ENCODE measurements at regions not wholly inside any gene's neighbourhood (a gene's known extent, or its start where the extent isn't known, plus 50 kb on each side); places are given as distances from the start of the nearest gene placed in this dataset.

DNA sequence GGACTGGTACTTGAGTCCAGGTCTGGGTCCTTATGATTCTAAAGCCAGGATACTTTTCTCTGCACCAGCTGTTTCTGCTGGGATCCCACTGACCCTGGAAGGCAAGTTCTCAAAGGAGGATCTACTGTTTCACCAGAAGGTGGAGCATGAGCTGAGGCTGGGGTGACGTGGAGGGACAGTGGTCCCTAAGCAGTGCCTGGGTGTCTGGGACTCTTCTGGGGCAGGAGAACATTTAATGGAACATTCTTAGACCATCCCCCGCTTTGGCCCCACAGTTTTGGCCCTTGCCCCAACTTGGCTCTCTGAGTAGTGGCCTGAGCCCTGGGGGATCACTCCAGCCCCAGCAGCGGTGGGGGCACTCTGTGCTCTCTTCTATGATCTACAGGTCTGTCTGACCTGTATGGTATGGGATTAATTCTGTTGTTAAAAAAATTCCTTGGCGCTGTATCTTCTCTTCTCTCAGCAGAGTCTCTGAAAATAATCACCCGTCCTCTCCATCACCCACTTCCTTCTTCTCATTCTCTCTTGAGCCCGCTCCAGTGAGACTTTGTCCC is 60.3 kb upstream of the CSF3R start:
- no peak for DNase-seq (ENCODE audit: low read depth)
- no peak overlapping the region for H3K4me3 ChIP-seq (ENCODE audit: low read length)
- TF ChIP-seq, protein P1, sequence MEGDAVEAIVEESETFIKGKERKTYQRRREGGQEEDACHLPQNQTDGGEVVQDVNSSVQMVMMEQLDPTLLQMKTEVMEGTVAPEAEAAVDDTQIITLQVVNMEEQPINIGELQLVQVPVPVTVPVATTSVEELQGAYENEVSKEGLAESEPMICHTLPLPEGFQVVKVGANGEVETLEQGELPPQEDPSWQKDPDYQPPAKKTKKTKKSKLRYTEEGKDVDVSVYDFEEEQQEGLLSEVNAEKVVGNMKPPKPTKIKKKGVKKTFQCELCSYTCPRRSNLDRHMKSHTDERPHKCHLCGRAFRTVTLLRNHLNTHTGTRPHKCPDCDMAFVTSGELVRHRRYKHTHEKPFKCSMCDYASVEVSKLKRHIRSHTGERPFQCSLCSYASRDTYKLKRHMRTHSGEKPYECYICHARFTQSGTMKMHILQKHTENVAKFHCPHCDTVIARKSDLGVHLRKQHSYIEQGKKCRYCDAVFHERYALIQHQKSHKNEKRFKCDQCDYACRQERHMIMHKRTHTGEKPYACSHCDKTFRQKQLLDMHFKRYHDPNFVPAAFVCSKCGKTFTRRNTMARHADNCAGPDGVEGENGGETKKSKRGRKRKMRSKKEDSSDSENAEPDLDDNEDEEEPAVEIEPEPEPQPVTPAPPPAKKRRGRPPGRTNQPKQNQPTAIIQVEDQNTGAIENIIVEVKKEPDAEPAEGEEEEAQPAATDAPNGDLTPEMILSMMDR (conservative IDR thresholded peaks at IDR 0.05; ENCODE audit: low read length): no peak

DNA sequence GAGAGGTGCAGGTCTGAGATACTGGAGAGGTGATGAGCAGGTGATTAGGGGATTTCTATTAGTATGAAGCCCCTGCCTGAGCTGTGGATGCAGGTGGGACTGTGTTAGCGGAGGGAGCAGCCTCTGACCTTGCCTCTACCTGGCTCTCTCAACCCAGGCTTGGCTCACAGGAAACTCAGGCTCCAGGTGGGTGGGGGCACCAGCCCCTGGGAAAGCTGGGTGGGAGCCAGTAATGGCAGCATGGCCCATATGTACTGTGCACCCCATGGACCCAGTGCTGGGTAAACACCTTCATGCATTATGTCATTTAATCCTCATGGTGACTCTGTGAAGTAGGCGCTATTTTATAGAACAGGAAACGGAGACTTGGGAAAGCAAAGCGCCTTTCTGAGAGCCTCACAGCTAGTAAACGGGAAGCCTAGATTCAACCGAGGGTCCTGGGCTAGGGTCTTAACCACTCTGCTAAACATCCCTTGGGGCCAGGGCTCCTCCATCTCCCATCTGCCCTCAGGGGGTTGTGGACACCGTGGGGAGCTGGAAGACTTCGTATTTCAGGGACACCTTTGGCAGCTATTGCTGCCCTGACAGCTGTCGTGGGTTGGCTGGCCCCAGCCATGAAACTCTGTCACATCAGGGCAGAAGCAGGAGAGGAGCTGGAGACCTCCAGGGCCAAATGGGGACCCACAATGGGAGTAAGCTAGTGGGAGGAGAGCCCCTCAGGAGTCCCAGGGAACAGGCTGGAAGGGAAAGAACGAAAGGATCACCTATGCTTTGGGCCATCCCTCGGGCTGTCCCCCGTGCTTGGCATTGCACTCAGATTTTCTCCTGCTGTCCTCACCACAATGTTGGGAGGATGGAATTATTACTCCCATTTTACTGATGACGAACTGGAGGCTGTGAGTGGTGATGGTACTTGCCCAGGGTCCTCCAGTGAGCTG is 59.6 kb upstream of the CSF3R start:
- no peak for DNase-seq (ENCODE audit: low read depth)
- TF ChIP-seq, protein P1 (conservative IDR thresholded peaks at IDR 0.05; ENCODE audit: low read length): no peak
- H3K4me3 ChIP-seq (ENCODE audit: low read length): no peak overlapping the region

DNA sequence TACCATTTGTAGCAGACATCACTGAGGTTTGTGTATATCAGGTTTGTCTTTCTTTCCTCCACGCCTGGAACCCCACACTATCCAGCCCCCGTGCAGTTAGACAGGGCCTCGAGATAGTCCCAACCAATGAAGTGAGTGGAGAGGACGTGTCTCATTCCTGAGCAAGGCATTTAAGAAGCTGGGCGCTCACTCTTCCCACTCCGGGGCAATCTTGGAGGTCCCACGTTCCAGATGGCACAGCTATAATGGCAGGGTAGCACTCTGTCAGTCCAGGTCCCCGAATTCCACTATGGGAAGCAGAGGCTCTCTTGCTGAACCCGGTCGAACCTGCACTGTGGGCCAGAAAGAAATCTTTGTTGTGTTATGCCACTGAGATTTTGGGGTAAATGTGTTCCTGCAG is 57.3 kb upstream of the CSF3R start:
- H3K4me3 ChIP-seq (ENCODE audit: low read length): no peak overlapping the region
- TF ChIP-seq, protein P1 (conservative IDR thresholded peaks at IDR 0.05; ENCODE audit: low read length): no peak
- DNase-seq (ENCODE audit: low read depth): no peak

DNA sequence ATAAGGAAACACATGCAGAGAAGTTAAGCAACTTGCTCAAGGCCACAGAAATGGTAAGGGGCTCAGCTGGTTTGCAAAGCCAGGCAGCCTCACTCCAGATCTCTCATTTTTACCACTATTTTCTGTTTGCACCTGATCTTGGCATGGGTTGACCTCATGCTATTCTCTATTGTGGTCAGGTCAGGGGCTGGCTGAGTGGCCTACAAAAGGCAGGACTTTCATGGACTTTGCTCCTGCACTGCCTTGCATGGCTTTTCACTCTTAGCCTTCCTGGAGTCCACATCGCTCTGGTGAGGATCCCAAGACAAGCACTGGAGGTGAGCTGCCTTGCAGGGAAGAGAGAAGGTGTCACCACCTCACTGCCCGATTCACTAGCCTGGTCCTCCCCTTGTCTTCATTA is 56.8 kb upstream of the CSF3R start:
- TF ChIP-seq, protein P1 (conservative IDR thresholded peaks at IDR 0.05; ENCODE audit: low read length): no peak
- no peak overlapping the region for H3K4me3 ChIP-seq (ENCODE audit: low read length)
- no peak for DNase-seq (ENCODE audit: low read depth)

DNA sequence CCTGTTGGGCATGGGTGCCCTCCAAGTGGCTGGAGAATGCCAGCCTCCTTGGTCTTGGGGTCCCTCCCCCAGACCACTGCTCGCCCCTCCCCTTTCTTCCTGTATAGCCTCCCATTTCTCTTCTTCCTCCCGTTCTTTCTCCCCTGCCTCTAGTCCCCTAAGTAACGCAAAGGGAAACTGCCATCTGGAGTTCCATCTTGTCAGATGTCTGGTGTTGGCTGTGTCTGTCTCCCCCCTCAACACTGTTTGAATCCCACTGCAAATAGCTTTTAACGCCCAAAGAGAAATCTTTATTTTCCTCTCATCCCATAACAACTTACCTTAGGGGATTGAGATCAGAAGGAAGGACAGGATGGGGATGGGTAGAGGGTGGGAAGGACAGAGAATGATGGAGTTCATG is 55.3 kb upstream of the CSF3R start:
- DNase-seq (ENCODE audit: low read depth): no peak
- no peak overlapping the region for H3K4me3 ChIP-seq (ENCODE audit: low read length)
- TF ChIP-seq, protein P1 (conservative IDR thresholded peaks at IDR 0.05; ENCODE audit: low read length): no peak

DNA sequence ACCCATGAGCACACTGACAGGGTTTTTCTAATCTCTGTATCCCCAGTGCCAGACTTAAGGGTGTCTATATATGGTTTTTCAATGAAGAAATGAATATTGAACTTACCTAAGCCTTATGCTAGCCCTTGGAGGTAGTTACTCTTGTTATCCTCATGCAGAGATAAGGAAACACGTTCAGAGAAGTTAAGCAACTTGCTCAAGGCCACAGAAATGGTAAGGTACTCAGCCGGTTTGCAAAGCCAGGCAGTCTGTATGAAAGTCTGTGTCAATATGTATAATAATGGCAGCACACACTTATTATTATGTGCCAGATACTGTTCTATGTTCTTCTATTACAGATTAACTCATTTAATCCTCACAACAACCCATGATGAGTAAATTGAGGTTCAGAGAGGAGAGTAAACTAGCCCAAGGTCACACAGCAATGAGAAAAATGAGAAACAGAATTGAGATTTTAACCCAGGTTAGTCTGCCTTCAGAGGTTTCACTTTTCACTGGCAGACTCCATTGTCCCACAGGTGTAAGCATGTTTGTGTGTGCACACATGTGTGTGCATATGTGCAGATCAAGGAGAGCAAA is 54.6 kb upstream of the CSF3R start:
- H3K4me3 ChIP-seq (ENCODE audit: low read length): no peak overlapping the region
- TF ChIP-seq, protein P1 (conservative IDR thresholded peaks at IDR 0.05; ENCODE audit: low read length): no peak

More for the DNA sequence above, 54.6 kb upstream of the CSF3R start:
- DNase-seq (ENCODE audit: low read depth): no peak
